ENCODE measurements at regions not wholly inside any gene's neighbourhood (a gene's known extent, or its start where the extent isn't known, plus 50 kb on each side); places are given as distances from the start of the nearest gene placed in this dataset.

GRCh38 chr2:139353874-139354273 is 573.7 kb upstream of the NXPH2 start:
- TF ChIP-seq CTCF (IDR thresholded peaks at IDR 0.05) (no peak), EP300 (IDR thresholded peaks at IDR 0.05) (no peak), POLR2AphosphoS5 (IDR thresholded peaks at IDR 0.05) (no peak), POLR2A (IDR thresholded peaks at IDR 0.05) (no peak)
